ENCODE measurements at regions not wholly inside any gene's neighbourhood (a gene's known extent, or its start where the extent isn't known, plus 50 kb on each side); places are given as distances from the start of the nearest gene placed in this dataset.

- no peak for DNase-seq (ENCODE audit: low spot score in 2 of 2)
- Histone ChIP-seq H3K9me3 (no peaks in the 10 kb centered on the region), H3K36me3 (no peaks in the 10 kb centered on the region), H3K4me3 (no peak overlapping the region), H3K4me1 (no peaks in the 10 kb centered on the region), H3K27me3 (peaks cover 3% of the 10 kb centered on the region), H3K27ac (no peak overlapping the region)
- WGBS: 82% methylated on average over 6 of the region's 6 CpGs
- TF ChIP-seq CTCF (IDR thresholded peaks at IDR 0.05): no peak
- no peak for TF ChIP-seq POLR2A (IDR thresholded peaks at IDR 0.05)
- TF ChIP-seq EP300 (IDR thresholded peaks at IDR 0.05): no peak
- no peak for TF ChIP-seq POLR2AphosphoS5 (IDR thresholded peaks at IDR 0.05)
These were observed 449.6 kb upstream of the CLINT1 start for GRCh38 chr5:158308429-158309025.

DNA sequence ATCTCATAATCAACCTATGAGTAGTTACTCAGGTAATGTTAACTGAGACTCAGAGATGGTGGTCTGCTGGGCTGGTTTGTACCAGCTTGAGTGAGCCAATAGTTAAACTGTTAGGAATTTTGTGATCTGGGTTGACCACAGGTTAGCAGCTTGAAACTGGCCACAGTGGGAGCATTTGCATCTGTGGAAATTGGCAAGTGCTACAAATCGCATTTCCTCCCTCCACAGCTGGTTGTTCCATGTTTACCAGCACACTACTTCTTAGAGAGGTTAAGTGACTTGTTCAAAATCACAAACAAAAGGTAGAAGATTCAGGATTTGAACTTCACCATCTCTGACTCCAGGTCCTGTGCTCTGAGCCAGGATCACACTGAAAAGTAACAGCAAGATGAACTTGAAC is 446.9 kb upstream of the CLINT1 start:
- Histone ChIP-seq H3K9me3 (no peaks in the 10 kb centered on the region), H3K4me1 (no peaks in the 10 kb centered on the region), H3K4me3 (no peak overlapping the region), H3K27ac (no peak overlapping the region), H3K36me3 (no peaks in the 10 kb centered on the region), H3K27me3 (peaks cover 3% of the 10 kb centered on the region)
- no peak for TF ChIP-seq EP300 (IDR thresholded peaks at IDR 0.05)
- TF ChIP-seq CTCF (IDR thresholded peaks at IDR 0.05): no peak
- 67% methylated on average over 1 of the region's 1 CpG for WGBS
- no peak for DNase-seq (ENCODE audit: low spot score in 2 of 2)

DNA sequence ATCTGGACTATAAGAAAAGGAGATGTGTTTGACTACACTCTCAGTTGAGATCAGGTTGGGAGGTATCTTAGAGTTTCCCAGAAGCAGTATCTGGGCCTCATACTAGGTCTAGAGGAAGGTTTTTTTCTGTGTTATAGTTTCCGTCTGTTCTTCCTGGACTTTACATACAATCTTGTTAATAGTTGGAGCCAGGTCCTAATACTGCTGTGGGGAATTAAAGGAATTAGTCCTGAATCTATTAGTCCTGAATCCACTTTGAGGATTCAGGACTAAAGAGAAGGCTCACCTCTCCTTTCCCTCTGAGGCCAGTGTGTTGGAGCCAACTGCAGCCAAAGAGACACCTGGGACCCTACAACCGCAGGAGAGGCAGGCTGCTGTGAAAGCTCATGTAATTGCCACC is 445.7 kb upstream of the CLINT1 start:
- Histone ChIP-seq H3K27ac (no peak overlapping the region), H3K27me3 (peaks cover 3% of the 10 kb centered on the region), H3K4me1 (no peaks in the 10 kb centered on the region), H3K9me3 (no peaks in the 10 kb centered on the region), H3K4me3 (no peak overlapping the region), H3K36me3 (no peaks in the 10 kb centered on the region)
- no peak for DNase-seq (ENCODE audit: low spot score in 2 of 2)
- TF ChIP-seq POLR2AphosphoS5 (IDR thresholded peaks at IDR 0.05): no peak
- no peak for TF ChIP-seq EP300 (IDR thresholded peaks at IDR 0.05)
- TF ChIP-seq CTCF (IDR thresholded peaks at IDR 0.05): no peak
- no peak for TF ChIP-seq POLR2A (IDR thresholded peaks at IDR 0.05)
- WGBS: 85% methylated on average over 2 of the region's 2 CpGs

- H3K4me1 ChIP-seq: no peaks in the 10 kb centered on the region
- H3K36me3 ChIP-seq: no peaks in the 10 kb centered on the region
- no peak for DNase-seq (ENCODE audit: low spot score in 2 of 2)
- H3K9me3 ChIP-seq: no peaks in the 10 kb centered on the region
- no peak for TF ChIP-seq POLR2A (IDR thresholded peaks at IDR 0.05)
- TF ChIP-seq CTCF (IDR thresholded peaks at IDR 0.05): no peak
- no peak for TF ChIP-seq POLR2AphosphoS5 (IDR thresholded peaks at IDR 0.05)
- no peak for TF ChIP-seq EP300 (IDR thresholded peaks at IDR 0.05)
- H3K4me3 ChIP-seq: no peak overlapping the region
- 95% methylated on average over 1 of the region's 1 CpG for WGBS
- peaks cover 3% of the 10 kb centered on the region for H3K27me3 ChIP-seq
- H3K27ac ChIP-seq: no peak overlapping the region
These were observed 444.9 kb upstream of the CLINT1 start for GRCh38 chr5:158303883-158304282.

DNA sequence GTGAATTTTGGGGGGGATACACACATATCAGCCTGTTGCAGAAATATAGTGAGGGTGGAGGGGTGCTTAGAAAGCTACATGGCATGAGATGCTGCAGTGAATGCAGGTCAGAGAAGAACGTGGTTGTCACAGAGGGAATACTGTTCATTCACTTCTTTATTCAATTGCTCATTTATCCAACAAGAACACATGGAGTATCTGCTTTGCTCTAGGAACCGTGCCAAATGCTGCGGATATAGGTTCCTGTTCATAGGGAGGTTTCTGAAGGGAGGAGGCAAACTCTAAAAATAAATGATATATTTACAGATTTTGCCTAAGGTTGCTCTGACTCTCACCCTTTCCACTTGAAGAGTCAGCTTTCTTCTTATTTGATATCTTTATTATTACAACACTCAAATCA is 444.3 kb upstream of the CLINT1 start:
- no peaks in the 10 kb centered on the region for H3K9me3 ChIP-seq
- H3K27ac ChIP-seq: no peak overlapping the region
- H3K4me3 ChIP-seq: no peak overlapping the region
- H3K4me1 ChIP-seq: no peaks in the 10 kb centered on the region
- TF ChIP-seq CTCF (IDR thresholded peaks at IDR 0.05) (no peak), POLR2AphosphoS5 (IDR thresholded peaks at IDR 0.05) (no peak), POLR2A (IDR thresholded peaks at IDR 0.05) (no peak), EP300 (IDR thresholded peaks at IDR 0.05) (no peak)
- 34% methylated on average over 3 of the region's 3 CpGs for WGBS
- no peaks in the 10 kb centered on the region for H3K36me3 ChIP-seq
- DNase-seq (ENCODE audit: low spot score in 2 of 2): no peak
- H3K27me3 ChIP-seq: peaks cover under 1% of the 10 kb centered on the region
